ENCODE measurements at regions not wholly inside any gene's neighbourhood (a gene's known extent, or its start where the extent isn't known, plus 50 kb on each side); places are given as distances from the start of the nearest gene placed in this dataset.

GRCh38 chr20:58071991-58072390 lies 156.5 kb downstream of the ANKRD60 start:
- TF ChIP-seq CTCF (IDR thresholded peaks at IDR 0.05), result no peak
- no peak for TF ChIP-seq POLR2AphosphoS5 (IDR thresholded peaks at IDR 0.05)
